HG03039 (cell line): ENCODE measurements at regions not wholly inside any gene's neighbourhood (a gene's known extent, or its start where the extent isn't known, plus 50 kb on each side); places are given as distances from the start of the nearest gene placed in this dataset.

ENCODE experiments used
- ATAC-seq: cut with Tn5 transposase; IDR thresholded peaks from one replicate; pipeline ENCODE4 v1.9.1; 2021; ENCODE audit warnings: mild to moderate bottlenecking, moderate library complexity; ENCODE audit not compliant: unreplicated experiment

GRCh38 chr2:104433657-104434056 lies 420.3 kb upstream of the POU3F3 start:
- ATAC-seq, result no peak

GRCh38 chr2:104434318-104434792 lies 419.6 kb upstream of the POU3F3 start:
- peak; percentile 90 for ATAC-seq

- ATAC-seq, result no peak
Observed at GRCh38 chr2:104434966-104435365, 418.9 kb upstream of the POU3F3 start.

GRCh38 chr2:104438481-104438880 lies 415.4 kb upstream of the POU3F3 start:
- no peak for ATAC-seq

GRCh38 chr2:104443145-104443544 lies 410.8 kb upstream of the POU3F3 start:
- ATAC-seq, result no peak

- ATAC-seq, result no peak
Observed at GRCh38 chr2:104444392-104444791, 409.5 kb upstream of the POU3F3 start.

GRCh38 chr2:104444889-104445288 lies 409.0 kb upstream of the POU3F3 start:
- no peak for ATAC-seq

GRCh38 chr2:104447831-104448434 lies 406.0 kb upstream of the POU3F3 start:
- ATAC-seq, result no peak

- no peak for ATAC-seq
Observed at GRCh38 chr2:104448661-104449440, 405.1 kb upstream of the POU3F3 start.

GRCh38 chr2:104452558-104452957 lies 401.4 kb upstream of the POU3F3 start:
- no peak for ATAC-seq

GRCh38 chr2:104462731-104463130 lies 391.2 kb upstream of the POU3F3 start:
- ATAC-seq, result no peak

GRCh38 chr2:104465981-104466380 lies 387.9 kb upstream of the POU3F3 start:
- ATAC-seq, result no peak

- ATAC-seq, result no peak
Observed at GRCh38 chr2:104468846-104469245, 385.1 kb upstream of the POU3F3 start.

GRCh38 chr2:104472076-104472475 lies 381.8 kb upstream of the POU3F3 start:
- no peak for ATAC-seq

GRCh38 chr2:104473546-104473945 lies 380.4 kb upstream of the POU3F3 start:
- no peak for ATAC-seq

- no peak for ATAC-seq
Observed at GRCh38 chr2:104474716-104475115, 379.2 kb upstream of the POU3F3 start.

GRCh38 chr2:104476075-104476474 lies 377.8 kb upstream of the POU3F3 start:
- ATAC-seq, result no peak

GRCh38 chr2:104476563-104476988 lies 377.3 kb upstream of the POU3F3 start:
- ATAC-seq, result no peak

- no peak for ATAC-seq
Observed at GRCh38 chr2:104481341-104481740, 372.6 kb upstream of the POU3F3 start.

- no peak for ATAC-seq
Observed at GRCh38 chr2:104487366-104487765, 366.5 kb upstream of the POU3F3 start.

GRCh38 chr2:104493698-104494097 lies 360.2 kb upstream of the POU3F3 start:
- no peak for ATAC-seq

GRCh38 chr2:104501342-104501741 lies 352.6 kb upstream of the POU3F3 start:
- no peak for ATAC-seq
